Fibroblast of upper back skin (primary cell): ENCODE measurements at regions not wholly inside any gene's neighbourhood (a gene's known extent, or its start where the extent isn't known, plus 50 kb on each side); places are given as distances from the start of the nearest gene placed in this dataset.

Experiments used
- DNase-seq: peaks from one replicate; pipeline ENCODE4 v3.0.0-alpha.2; 2013

- DNase-seq, result no peak
Measured at GRCh38 chr13:27014406-27015359, 156.9 kb downstream of the USP12 start.

GRCh38 chr13:27012482-27013197 is 159.0 kb downstream of the USP12 start:
- DNase-seq, result peak; percentile 76

GRCh38 chr13:27011661-27012060 is 159.9 kb downstream of the USP12 start:
- DNase-seq, result no peak

GRCh38 chr13:27008733-27009132 is 162.9 kb downstream of the USP12 start:
- no peak for DNase-seq

GRCh38 chr13:27007166-27007565 is 164.4 kb downstream of the USP12 start:
- DNase-seq, result no peak

GRCh38 chr13:27006519-27007161 is 165.0 kb downstream of the USP12 start:
- peak; percentile 25 for DNase-seq

- DNase-seq, result no peak
Measured at GRCh38 chr13:27005976-27006518, 165.6 kb downstream of the USP12 start.

GRCh38 chr13:27005556-27005955 is 166.1 kb downstream of the USP12 start:
- DNase-seq, result no peak

GRCh38 chr13:27004866-27005265 is 166.7 kb downstream of the USP12 start:
- no peak for DNase-seq

GRCh38 chr13:27004326-27004725 is 167.3 kb downstream of the USP12 start:
- DNase-seq, result peak; percentile 19

GRCh38 chr13:27001705-27002104 is 169.9 kb downstream of the USP12 start:
- no peak for DNase-seq

- no peak for DNase-seq
Measured at GRCh38 chr13:27000686-27001085, 170.9 kb downstream of the USP12 start.

GRCh38 chr13:26999499-26999898 is 172.1 kb downstream of the USP12 start:
- DNase-seq, result no peak

GRCh38 chr13:26998292-26998691 is 173.3 kb downstream of the USP12 start:
- no peak for DNase-seq

GRCh38 chr13:26996965-26997752 is 174.5 kb downstream of the USP12 start:
- DNase-seq, result no peak

- DNase-seq, result no peak
Measured at GRCh38 chr13:26995159-26995558, 176.5 kb downstream of the USP12 start.

GRCh38 chr13:26993780-26994179 is 177.8 kb downstream of the USP12 start:
- DNase-seq, result no peak

GRCh38 chr13:26992951-26993719 is 178.5 kb downstream of the USP12 start:
- DNase-seq, result no peak

GRCh38 chr13:26991508-26992181 is 180.0 kb downstream of the USP12 start:
- no peak for DNase-seq

GRCh38 chr13:26989957-26990713 is 181.5 kb downstream of the USP12 start:
- no peak for DNase-seq
